HEK293 (cell line): ENCODE measurements at regions not wholly inside any gene's neighbourhood (a gene's known extent, or its start where the extent isn't known, plus 50 kb on each side); places are given as distances from the start of the nearest gene placed in this dataset.

ENCODE experiments used
- YY1 ChIP-seq: fragments of 450-650 bp; formaldehyde crosslinking; IDR thresholded peaks from 2 replicates; pipeline ENCODE4 v1.5.1; 2018; ENCODE audit warnings: missing biosample characterization, missing genetic modification characterization
- ZNF366 ChIP-seq: fragments of 450-650 bp; formaldehyde crosslinking; conservative IDR thresholded peaks from 2 replicates; pipeline ENCODE4 v1.5.1; 2016; ENCODE audit warnings: missing biosample characterization, missing genetic modification characterization
- ZNF571 ChIP-seq: fragments of 450-650 bp; formaldehyde crosslinking; IDR thresholded peaks from 2 replicates; pipeline ENCODE4 v1.5.0; 2017; ENCODE audit warnings: missing biosample characterization, missing genetic modification characterization
- ZNF670 ChIP-seq: fragments of 450-650 bp; formaldehyde crosslinking; IDR thresholded peaks from 2 replicates; pipeline ENCODE4 v1.5.1; 2016; ENCODE audit warnings: missing biosample characterization, missing genetic modification characterization, low read depth
- ZNF776 ChIP-seq: fragments of 450-650 bp; formaldehyde crosslinking; IDR thresholded peaks from 2 replicates; pipeline ENCODE4 v1.5.0; 2017; ENCODE audit warnings: missing biosample characterization, missing genetic modification characterization, borderline replicate concordance
- TF ChIP-seq, protein P1 (sequence below): fragments of 450-650 bp; formaldehyde crosslinking; IDR thresholded peaks from 2 replicates; pipeline ENCODE4 v1.5.1; 2016; ENCODE audit warnings: missing biosample characterization, missing genetic modification characterization
- TF ChIP-seq, protein P2 (sequence below): fragments of 450-650 bp; formaldehyde crosslinking; IDR thresholded peaks from 2 replicates; pipeline ENCODE4 v1.5.1; 2016; ENCODE audit warnings: missing biosample characterization, missing genetic modification characterization
- TF ChIP-seq, protein P3 (sequence below): fragments of 450-650 bp; formaldehyde crosslinking; IDR thresholded peaks from 2 replicates; pipeline ENCODE4 v1.5.1; 2017; ENCODE audit warnings: missing biosample characterization, missing genetic modification characterization

DNA sequence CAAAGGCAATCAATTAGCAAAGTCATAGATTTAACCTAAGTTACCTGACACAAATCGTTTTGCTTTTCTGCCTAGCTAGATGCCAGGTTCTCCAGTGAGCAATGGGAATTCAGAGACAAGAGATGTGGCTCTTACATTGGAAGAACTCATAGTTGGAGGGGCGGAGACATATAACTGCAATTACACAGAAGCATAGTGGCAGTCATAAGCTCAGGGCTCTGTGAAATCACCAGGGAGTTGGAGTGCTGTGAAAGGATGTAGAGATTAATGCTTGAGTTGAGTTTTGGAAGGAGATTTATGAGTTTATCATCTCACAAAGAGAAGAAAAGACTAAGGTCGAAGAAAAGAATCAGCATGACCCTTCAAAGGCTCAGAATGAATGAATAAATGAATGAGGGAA lies 457.2 kb upstream of the TRIB2 start:
- TF ChIP-seq, protein P1, sequence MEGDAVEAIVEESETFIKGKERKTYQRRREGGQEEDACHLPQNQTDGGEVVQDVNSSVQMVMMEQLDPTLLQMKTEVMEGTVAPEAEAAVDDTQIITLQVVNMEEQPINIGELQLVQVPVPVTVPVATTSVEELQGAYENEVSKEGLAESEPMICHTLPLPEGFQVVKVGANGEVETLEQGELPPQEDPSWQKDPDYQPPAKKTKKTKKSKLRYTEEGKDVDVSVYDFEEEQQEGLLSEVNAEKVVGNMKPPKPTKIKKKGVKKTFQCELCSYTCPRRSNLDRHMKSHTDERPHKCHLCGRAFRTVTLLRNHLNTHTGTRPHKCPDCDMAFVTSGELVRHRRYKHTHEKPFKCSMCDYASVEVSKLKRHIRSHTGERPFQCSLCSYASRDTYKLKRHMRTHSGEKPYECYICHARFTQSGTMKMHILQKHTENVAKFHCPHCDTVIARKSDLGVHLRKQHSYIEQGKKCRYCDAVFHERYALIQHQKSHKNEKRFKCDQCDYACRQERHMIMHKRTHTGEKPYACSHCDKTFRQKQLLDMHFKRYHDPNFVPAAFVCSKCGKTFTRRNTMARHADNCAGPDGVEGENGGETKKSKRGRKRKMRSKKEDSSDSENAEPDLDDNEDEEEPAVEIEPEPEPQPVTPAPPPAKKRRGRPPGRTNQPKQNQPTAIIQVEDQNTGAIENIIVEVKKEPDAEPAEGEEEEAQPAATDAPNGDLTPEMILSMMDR (tag by site-specific recombination): no peak
- TF ChIP-seq ZNF571 (tag by site-specific recombination) (no peak), ZNF670 (no peak), ZNF776 (no peak), ZNF366 (tag by site-specific recombination) (no peak), YY1 (tag by site-specific recombination) (no peak)
- TF ChIP-seq, protein P2, sequence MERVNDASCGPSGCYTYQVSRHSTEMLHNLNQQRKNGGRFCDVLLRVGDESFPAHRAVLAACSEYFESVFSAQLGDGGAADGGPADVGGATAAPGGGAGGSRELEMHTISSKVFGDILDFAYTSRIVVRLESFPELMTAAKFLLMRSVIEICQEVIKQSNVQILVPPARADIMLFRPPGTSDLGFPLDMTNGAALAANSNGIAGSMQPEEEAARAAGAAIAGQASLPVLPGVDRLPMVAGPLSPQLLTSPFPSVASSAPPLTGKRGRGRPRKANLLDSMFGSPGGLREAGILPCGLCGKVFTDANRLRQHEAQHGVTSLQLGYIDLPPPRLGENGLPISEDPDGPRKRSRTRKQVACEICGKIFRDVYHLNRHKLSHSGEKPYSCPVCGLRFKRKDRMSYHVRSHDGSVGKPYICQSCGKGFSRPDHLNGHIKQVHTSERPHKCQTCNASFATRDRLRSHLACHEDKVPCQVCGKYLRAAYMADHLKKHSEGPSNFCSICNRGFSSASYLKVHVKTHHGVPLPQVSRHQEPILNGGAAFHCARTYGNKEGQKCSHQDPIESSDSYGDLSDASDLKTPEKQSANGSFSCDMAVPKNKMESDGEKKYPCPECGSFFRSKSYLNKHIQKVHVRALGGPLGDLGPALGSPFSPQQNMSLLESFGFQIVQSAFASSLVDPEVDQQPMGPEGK (tag by site-specific recombination): no peak
- TF ChIP-seq, protein P3, sequence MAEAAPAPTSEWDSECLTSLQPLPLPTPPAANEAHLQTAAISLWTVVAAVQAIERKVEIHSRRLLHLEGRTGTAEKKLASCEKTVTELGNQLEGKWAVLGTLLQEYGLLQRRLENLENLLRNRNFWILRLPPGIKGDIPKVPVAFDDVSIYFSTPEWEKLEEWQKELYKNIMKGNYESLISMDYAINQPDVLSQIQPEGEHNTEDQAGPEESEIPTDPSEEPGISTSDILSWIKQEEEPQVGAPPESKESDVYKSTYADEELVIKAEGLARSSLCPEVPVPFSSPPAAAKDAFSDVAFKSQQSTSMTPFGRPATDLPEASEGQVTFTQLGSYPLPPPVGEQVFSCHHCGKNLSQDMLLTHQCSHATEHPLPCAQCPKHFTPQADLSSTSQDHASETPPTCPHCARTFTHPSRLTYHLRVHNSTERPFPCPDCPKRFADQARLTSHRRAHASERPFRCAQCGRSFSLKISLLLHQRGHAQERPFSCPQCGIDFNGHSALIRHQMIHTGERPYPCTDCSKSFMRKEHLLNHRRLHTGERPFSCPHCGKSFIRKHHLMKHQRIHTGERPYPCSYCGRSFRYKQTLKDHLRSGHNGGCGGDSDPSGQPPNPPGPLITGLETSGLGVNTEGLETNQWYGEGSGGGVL (tag by site-specific recombination): no peak
